ENCODE measurements at regions not wholly inside any gene's neighbourhood (a gene's known extent, or its start where the extent isn't known, plus 50 kb on each side); places are given as distances from the start of the nearest gene placed in this dataset.

GRCh38 chr10:53088961-53089360 is 316.4 kb upstream of the MBL2 start:
- no peak for TF ChIP-seq POLR2A (IDR thresholded peaks at IDR 0.05)
- TF ChIP-seq, protein P1, sequence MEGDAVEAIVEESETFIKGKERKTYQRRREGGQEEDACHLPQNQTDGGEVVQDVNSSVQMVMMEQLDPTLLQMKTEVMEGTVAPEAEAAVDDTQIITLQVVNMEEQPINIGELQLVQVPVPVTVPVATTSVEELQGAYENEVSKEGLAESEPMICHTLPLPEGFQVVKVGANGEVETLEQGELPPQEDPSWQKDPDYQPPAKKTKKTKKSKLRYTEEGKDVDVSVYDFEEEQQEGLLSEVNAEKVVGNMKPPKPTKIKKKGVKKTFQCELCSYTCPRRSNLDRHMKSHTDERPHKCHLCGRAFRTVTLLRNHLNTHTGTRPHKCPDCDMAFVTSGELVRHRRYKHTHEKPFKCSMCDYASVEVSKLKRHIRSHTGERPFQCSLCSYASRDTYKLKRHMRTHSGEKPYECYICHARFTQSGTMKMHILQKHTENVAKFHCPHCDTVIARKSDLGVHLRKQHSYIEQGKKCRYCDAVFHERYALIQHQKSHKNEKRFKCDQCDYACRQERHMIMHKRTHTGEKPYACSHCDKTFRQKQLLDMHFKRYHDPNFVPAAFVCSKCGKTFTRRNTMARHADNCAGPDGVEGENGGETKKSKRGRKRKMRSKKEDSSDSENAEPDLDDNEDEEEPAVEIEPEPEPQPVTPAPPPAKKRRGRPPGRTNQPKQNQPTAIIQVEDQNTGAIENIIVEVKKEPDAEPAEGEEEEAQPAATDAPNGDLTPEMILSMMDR (IDR thresholded peaks at IDR 0.05): no peak

Data from esophagus squamous epithelium (tissue), 4 donors.